Calu3 (cell line): ENCODE measurements at regions not wholly inside any gene's neighbourhood (a gene's known extent, or its start where the extent isn't known, plus 50 kb on each side); places are given as distances from the start of the nearest gene placed in this dataset.

Source experiments
- BruUV-seq: library from RNA; stranded (reverse); fragments of 400-500 nt; replicated peaks from 2 replicates; lab custom pipeline; 2021; lab: Mats Ljungman, UMichigan
- CTCF ChIA-PET: fragments of 300-600 bp; sonication (Branson Sonifier 250); formaldehyde crosslinking; loops from one replicate; lab custom pipeline; 2022; ENCODE audit warnings: antibody characterized with exemption; lab: Charles Lee
- DNase-seq: peaks from one replicate; pipeline ENCODE4 v3.0.0; 2022
- H3K27ac Mint-ChIP-seq: one replicate; pipeline ENCODE4 v1.8.0; 2022; ENCODE audit warnings: mixed read lengths; ENCODE audit not compliant: unreplicated experiment
- H3K27me3 Mint-ChIP-seq: one replicate; pipeline ENCODE4 v1.8.0; 2022; ENCODE audit warnings: mixed read lengths; ENCODE audit not compliant: unreplicated experiment
- H3K36me3 Mint-ChIP-seq: one replicate; pipeline ENCODE4 v1.8.0; 2022; ENCODE audit warnings: mild to moderate bottlenecking, moderate library complexity, mixed read lengths; ENCODE audit not compliant: insufficient read depth, unreplicated experiment
- H3K4me1 Mint-ChIP-seq: one replicate; pipeline ENCODE4 v1.8.0; 2022; ENCODE audit warnings: mild to moderate bottlenecking, low read depth, mixed read lengths; ENCODE audit not compliant: unreplicated experiment
- H3K4me3 Mint-ChIP-seq: one replicate; pipeline ENCODE4 v1.8.0; 2022; ENCODE audit warnings: mild to moderate bottlenecking, low read depth, moderate library complexity, mixed read lengths; ENCODE audit not compliant: unreplicated experiment
- H3K9me3 Mint-ChIP-seq: one replicate; pipeline ENCODE4 v1.8.0; 2022; ENCODE audit warnings: low read depth, mixed read lengths; ENCODE audit not compliant: unreplicated experiment
- intact Hi-C: fragments of 100-400 bp; cut with micrococcal nuclease; formaldehyde crosslinking; loops from one replicate; pipeline ENCODE4 v1.10.0; 2022; ENCODE audit not compliant: unreplicated experiment
- TF ChIP-seq, protein P1 (sequence below): fragments of 200-600 bp; IDR thresholded peaks from one replicate; pipeline ENCODE4 v1.8.0; 2022; ENCODE audit warnings: antibody characterized with exemption; ENCODE audit not compliant: unreplicated experiment

- CTCF ChIA-PET = no interaction called here
These were observed 507.3 kb upstream of the AUTS2 start for GRCh38 chr7:69090936-69091335.

GRCh38 chr7:69091521-69091920 is 506.8 kb upstream of the AUTS2 start:
- no peaks in the 10 kb centered on the region for H3K36me3 Mint-ChIP-seq
- intact Hi-C loops = no loop called here
- DNase-seq = no peak
- H3K27me3 Mint-ChIP-seq = no peaks in the 10 kb centered on the region
- no peaks in the 10 kb centered on the region for H3K4me1 Mint-ChIP-seq
- TF ChIP-seq, protein P1, sequence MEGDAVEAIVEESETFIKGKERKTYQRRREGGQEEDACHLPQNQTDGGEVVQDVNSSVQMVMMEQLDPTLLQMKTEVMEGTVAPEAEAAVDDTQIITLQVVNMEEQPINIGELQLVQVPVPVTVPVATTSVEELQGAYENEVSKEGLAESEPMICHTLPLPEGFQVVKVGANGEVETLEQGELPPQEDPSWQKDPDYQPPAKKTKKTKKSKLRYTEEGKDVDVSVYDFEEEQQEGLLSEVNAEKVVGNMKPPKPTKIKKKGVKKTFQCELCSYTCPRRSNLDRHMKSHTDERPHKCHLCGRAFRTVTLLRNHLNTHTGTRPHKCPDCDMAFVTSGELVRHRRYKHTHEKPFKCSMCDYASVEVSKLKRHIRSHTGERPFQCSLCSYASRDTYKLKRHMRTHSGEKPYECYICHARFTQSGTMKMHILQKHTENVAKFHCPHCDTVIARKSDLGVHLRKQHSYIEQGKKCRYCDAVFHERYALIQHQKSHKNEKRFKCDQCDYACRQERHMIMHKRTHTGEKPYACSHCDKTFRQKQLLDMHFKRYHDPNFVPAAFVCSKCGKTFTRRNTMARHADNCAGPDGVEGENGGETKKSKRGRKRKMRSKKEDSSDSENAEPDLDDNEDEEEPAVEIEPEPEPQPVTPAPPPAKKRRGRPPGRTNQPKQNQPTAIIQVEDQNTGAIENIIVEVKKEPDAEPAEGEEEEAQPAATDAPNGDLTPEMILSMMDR = no peak
- peaks cover 23% of the 10 kb centered on the region for H3K9me3 Mint-ChIP-seq
- BruUV-seq = no TSS peak
- CTCF ChIA-PET = no interaction called here
- H3K27ac Mint-ChIP-seq = no peak overlapping the region
- H3K4me3 Mint-ChIP-seq = no peak overlapping the region

More at GRCh38 chr7:69090936-69091335, 507.3 kb upstream of the AUTS2 start:
- intact Hi-C loops = no loop called here
- H3K4me1 Mint-ChIP-seq = no peaks in the 10 kb centered on the region
- H3K27me3 Mint-ChIP-seq = no peaks in the 10 kb centered on the region
- DNase-seq = no peak
- no TSS peak for BruUV-seq
- TF ChIP-seq, protein P1 = no peak
- H3K27ac Mint-ChIP-seq = no peak overlapping the region
- no peak overlapping the region for H3K4me3 Mint-ChIP-seq
- H3K36me3 Mint-ChIP-seq = no peaks in the 10 kb centered on the region
- peaks cover 23% of the 10 kb centered on the region for H3K9me3 Mint-ChIP-seq

GRCh38 chr7:69095127-69095526 is 503.1 kb upstream of the AUTS2 start:
- H3K9me3 Mint-ChIP-seq = peaks cover 19% of the 10 kb centered on the region
- no peaks in the 10 kb centered on the region for H3K36me3 Mint-ChIP-seq
- CTCF ChIA-PET = no interaction called here
- no peaks in the 10 kb centered on the region for H3K4me1 Mint-ChIP-seq
- no peak overlapping the region for H3K4me3 Mint-ChIP-seq
- H3K27me3 Mint-ChIP-seq = no peaks in the 10 kb centered on the region
- intact Hi-C loops = no loop called here
- no TSS peak for BruUV-seq
- H3K27ac Mint-ChIP-seq = no peak overlapping the region
- TF ChIP-seq, protein P1 = no peak
- no peak for DNase-seq

DNA sequence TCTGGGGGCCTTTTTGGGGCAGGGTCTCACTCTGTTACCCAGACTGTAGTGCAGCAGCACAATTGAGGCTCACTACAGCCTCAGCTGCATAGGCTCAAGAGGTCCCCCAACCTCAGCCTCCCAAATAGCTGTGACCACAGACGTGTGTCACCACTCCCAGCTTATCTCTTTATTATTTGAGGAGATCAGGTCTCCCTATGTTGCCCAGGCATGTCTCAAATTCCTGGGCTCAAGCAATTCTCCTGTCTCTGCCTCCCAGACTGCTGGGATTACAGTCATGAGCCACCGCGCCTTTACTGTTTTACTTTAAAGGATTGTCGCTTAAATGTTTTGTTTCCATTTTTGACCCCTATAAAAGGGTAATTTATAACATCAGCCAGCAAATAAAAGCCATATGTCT is 502.6 kb upstream of the AUTS2 start:
- TF ChIP-seq, protein P1 = no peak
- H3K9me3 Mint-ChIP-seq = peaks cover 15% of the 10 kb centered on the region
- H3K27me3 Mint-ChIP-seq = no peaks in the 10 kb centered on the region
- CTCF ChIA-PET = no interaction called here
- no peak for DNase-seq
- BruUV-seq = no TSS peak
- no peaks in the 10 kb centered on the region for H3K4me1 Mint-ChIP-seq
- no peak overlapping the region for H3K27ac Mint-ChIP-seq
- intact Hi-C loops = no loop called here
- no peak overlapping the region for H3K4me3 Mint-ChIP-seq
- no peaks in the 10 kb centered on the region for H3K36me3 Mint-ChIP-seq
